SK-N-SH (cell line): ENCODE measurements at regions not wholly inside any gene's neighbourhood (a gene's known extent, or its start where the extent isn't known, plus 50 kb on each side); places are given as distances from the start of the nearest gene placed in this dataset.

ENCODE experiments used
- CTCF ChIA-PET: fragments of 300-600, 350-600 bp; formaldehyde crosslinking; extraction: SDS; loops from one replicate; lab custom pipeline; 2021; lab: Yijun Ruan, JAX
- POLR2A ChIA-PET: fragments of 350-600 bp; sonication (Branson Sonifier 250); formaldehyde crosslinking; extraction: SDS; loops from one replicate; lab custom pipeline; 2020; ENCODE audit warnings: antibody characterized with exemption, inconsistent platforms; lab: Yijun Ruan, JAX
- DNase-seq: peaks from one replicate; pipeline ENCODE4 v3.0.0; 2012
- H2AFZ ChIP-seq: fragments of 200-600 bp; sonication (generic); 2 replicates; pipeline ENCODE4 v1.8.1; 2016; ENCODE audit warnings: antibody characterized with exemption, mild to moderate bottlenecking, low read depth
- H3F3A ChIP-seq: fragments of 200-600 bp; sonication (generic); replicated peaks from 2 replicates; pipeline ENCODE3; 2016; ENCODE audit warnings: antibody characterized with exemption, mild to moderate bottlenecking; ENCODE audit not compliant: insufficient read depth
- H3K27ac ChIP-seq, 2 experiments: fragments of 200-500 bp in 1 of 2; fragments of 200-600 bp in 1 of 2; sonication (Bioruptor generic) in 1 of 2; sonication (generic), shearing (Covaris generic) in 1 of 2; 2 replicates each; pipeline versions ENCODE4 v1.5.1 to v1.6.1; 2014 to 2016; ENCODE audit warnings: low read depth in 2 of 2, inconsistent platforms in 1 of 2, low read length in 1 of 2, mild to moderate bottlenecking in 1 of 2, mixed read lengths in 1 of 2
- H3K27me3 ChIP-seq: fragments of 200-600 bp; sonication (generic), shearing (Covaris generic); 2 replicates; pipeline ENCODE4 v1.6.1; 2016; ENCODE audit warnings: mixed run types; ENCODE audit not compliant: insufficient read depth
- H3K36me3 ChIP-seq, 2 experiments: fragments of 200-500 bp in 1 of 2; fragments of 200-600 bp in 1 of 2; sonication (Bioruptor generic) in 1 of 2; sonication (generic) in 1 of 2; replicated peaks in 1 of 2; 2 replicates each; pipeline versions ENCODE3 to v1.5.1; 2014 to 2016; ENCODE audit warnings: low read length in 1 of 2, mild to moderate bottlenecking in 1 of 2; ENCODE audit not compliant: insufficient read depth in 2 of 2, control insufficient read depth in 1 of 2
- H3K4me1 ChIP-seq, 2 experiments: fragments of 200-500 bp in 1 of 2; fragments of 200-600 bp in 1 of 2; sonication (Bioruptor generic) in 1 of 2; sonication (generic), shearing (Covaris generic) in 1 of 2; 2 replicates each; pipeline versions ENCODE4 v1.5.1 to v1.6.1; 2014 to 2016; ENCODE audit warnings: low read depth in 1 of 2, low read length in 1 of 2, mixed run types in 1 of 2; ENCODE audit not compliant: insufficient read depth in 2 of 2, control insufficient read depth in 1 of 2
- H3K4me2 ChIP-seq: fragments of 200-600 bp; sonication (generic), shearing (Covaris generic); 2 replicates; pipeline ENCODE4 v1.6.1; 2017; ENCODE audit warnings: mixed run types
- H3K4me3 ChIP-seq, 2 experiments: fragments of 200-500 bp in 1 of 2; fragments of 200-600 bp in 1 of 2; sonication (Bioruptor generic) in 1 of 2; sonication (generic), shearing (Covaris generic) in 1 of 2; 2 replicates each; pipeline versions ENCODE4 v1.5.1 to v1.8.1; 2014 to 2016; ENCODE audit warnings: low read depth in 2 of 2, inconsistent platforms in 1 of 2, low read length in 1 of 2, mild to moderate bottlenecking in 1 of 2, mixed read lengths in 1 of 2, moderate library complexity in 1 of 2
- H3K79me2 ChIP-seq: fragments of 200-600 bp; sonication (generic); 2 replicates; pipeline ENCODE4 v1.8.1; 2017; ENCODE audit warnings: mild to moderate bottlenecking; ENCODE audit not compliant: insufficient read depth
- H3K9ac ChIP-seq: fragments of 200-600 bp; sonication (generic); 2 replicates; pipeline ENCODE4 v1.6.1; 2017; ENCODE audit warnings: mixed run types
- H3K9me2 ChIP-seq: fragments of 200-600 bp; sonication (generic); 2 replicates; pipeline ENCODE4 v1.6.1; 2017; ENCODE audit warnings: mixed run types
- H3K9me3 ChIP-seq: fragments of 200-600 bp; sonication (generic); 2 replicates; pipeline ENCODE4 v1.6.1; 2017; ENCODE audit warnings: mixed run types, mild to moderate bottlenecking, moderate library complexity
- H4K20me1 ChIP-seq: fragments of 200-600 bp; sonication (generic); 2 replicates; pipeline ENCODE4 v1.6.1; 2017; ENCODE audit warnings: mild to moderate bottlenecking, mixed run types; ENCODE audit not compliant: insufficient read depth
- CTCF ChIP-seq: fragments of 200-600 bp; sonication (generic); IDR thresholded peaks from 2 replicates; pipeline ENCODE4 v1.6.1; 2017; ENCODE audit warnings: antibody characterized with exemption, mild to moderate bottlenecking, moderate library complexity
- EP300 ChIP-seq, 2 experiments: IDR thresholded peaks; 2 replicates each; pipeline versions ENCODE4 v1.4.0 to v1.6.1; 2012; ENCODE audit warnings: borderline replicate concordance in 1 of 2, low read depth in 1 of 2, low read length in 1 of 2
- EZH2phosphoT487 ChIP-seq: fragments of 200-600 bp; sonication (generic); IDR thresholded peaks from 2 replicates; pipeline ENCODE4 v1.6.1; 2017; ENCODE audit warnings: low read depth, mixed run types, mild to moderate bottlenecking, antibody characterized with exemption, moderate library complexity, borderline replicate concordance
- FOSL2 ChIP-seq: IDR thresholded peaks from 2 replicates; pipeline ENCODE4 v1.4.0; 2012; ENCODE audit warnings: low read depth, mild to moderate bottlenecking, moderate library complexity, borderline replicate concordance
- FOXM1 ChIP-seq: IDR thresholded peaks from 2 replicates; pipeline ENCODE4 v1.4.0; 2012; ENCODE audit warnings: low read depth, mild to moderate bottlenecking
- JUND ChIP-seq: IDR thresholded peaks from 2 replicates; pipeline ENCODE4 v1.4.0; 2012
- MXI1 ChIP-seq: IDR thresholded peaks from 2 replicates; pipeline ENCODE4 v1.6.1; 2012; ENCODE audit warnings: mild to moderate bottlenecking, low read depth, low read length, improper control_type of control experiment
- NFIC ChIP-seq: IDR thresholded peaks from 2 replicates; pipeline ENCODE4 v1.4.0; 2012; ENCODE audit warnings: borderline replicate concordance
- POLR2AphosphoS5 ChIP-seq: IDR thresholded peaks from 2 replicates; pipeline ENCODE4 v1.6.1; 2012; ENCODE audit warnings: low read depth, low read length
- RXRA ChIP-seq: IDR thresholded peaks from 2 replicates; pipeline ENCODE4 v1.4.0; 2012; ENCODE audit warnings: low read depth, mild to moderate bottlenecking, borderline replicate concordance
- SIN3A ChIP-seq: IDR thresholded peaks from 2 replicates; pipeline ENCODE4 v1.6.1; 2012; ENCODE audit warnings: low read depth, mild to moderate bottlenecking, low read length, moderate library complexity, borderline replicate concordance
- TAF1 ChIP-seq: IDR thresholded peaks from 2 replicates; pipeline ENCODE4 v1.6.1; 2012; ENCODE audit warnings: low read depth, mild to moderate bottlenecking, low read length, moderate library complexity, borderline replicate concordance
- TCF12 ChIP-seq: IDR thresholded peaks from 2 replicates; pipeline ENCODE4 v1.4.0; 2012
- WGBS: methylation state at CpG from one replicate; pipeline ENCODE4 v1.1.6; 2017; ENCODE audit warnings: low lambda C conversion rate; 5-methylcytosine and 5-hydroxymethylcytosine counted together
- TF ChIP-seq, protein P1 (sequence below): IDR thresholded peaks from 2 replicates; pipeline ENCODE4 v1.4.0; 2012; ENCODE audit warnings: low read depth, borderline replicate concordance
- TF ChIP-seq, protein P2 (sequence below): fragments of 150-350 bp; IDR thresholded peaks from 2 replicates; pipeline ENCODE4 v1.6.1; 2017; ENCODE audit warnings: antibody characterized with exemption, low read length, low read depth, borderline replicate concordance
- TF ChIP-seq, protein P3 (sequence below): IDR thresholded peaks from 2 replicates; pipeline ENCODE4 v1.6.1; 2012; ENCODE audit warnings: mild to moderate bottlenecking, low read depth, low read length, moderate library complexity

DNA sequence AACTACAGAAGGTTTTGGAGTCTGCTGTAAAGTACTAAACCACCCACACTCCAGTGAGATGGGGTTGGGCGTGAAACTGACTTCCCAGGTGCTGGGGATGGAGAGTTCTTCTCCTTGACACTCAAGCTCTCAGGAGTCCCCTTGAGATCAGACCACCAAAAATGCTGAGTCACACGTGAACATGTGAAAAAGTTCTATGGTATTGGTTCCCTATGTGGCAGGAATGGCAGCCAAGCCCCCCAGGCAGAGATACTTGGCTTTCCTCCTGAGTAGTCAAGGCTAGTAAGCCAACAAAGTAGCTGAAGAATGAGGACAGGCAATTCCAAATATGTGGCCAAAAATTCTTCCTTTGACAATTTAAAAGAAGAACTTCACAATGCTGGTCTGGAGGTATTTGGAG lies 222.0 kb upstream of the ADAMTS3 start:
- CTCF ChIA-PET = no interaction called here

DNA sequence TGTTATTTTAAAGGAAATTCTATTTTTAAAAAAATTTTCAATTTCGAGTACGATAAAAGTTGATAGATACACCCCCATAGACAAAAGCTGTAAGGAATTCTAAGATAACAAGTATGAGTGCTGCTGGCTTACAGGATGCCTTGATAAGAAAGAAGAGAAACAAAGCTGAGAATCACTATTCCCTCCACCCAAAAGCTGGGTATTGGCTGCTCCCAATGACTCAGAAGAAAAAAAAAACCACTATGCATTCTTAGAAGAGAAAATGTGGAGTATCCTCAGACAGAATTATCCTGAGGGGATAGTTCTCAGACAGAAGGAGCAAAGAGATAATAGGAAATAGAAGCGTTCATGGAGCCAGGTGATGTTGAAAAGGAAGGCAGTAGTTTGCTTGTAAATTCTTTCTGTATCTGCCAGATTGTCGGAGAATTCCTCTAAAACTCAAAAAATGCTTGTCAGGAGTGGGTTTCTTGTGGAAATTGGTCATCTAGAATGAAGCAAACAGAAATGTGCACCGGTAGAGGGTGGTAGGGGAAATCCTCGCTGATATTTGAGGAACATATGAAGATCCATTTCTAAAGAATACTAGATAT lies 217.5 kb upstream of the ADAMTS3 start:
- TF ChIP-seq EZH2phosphoT487 (no peak), FOXM1 (no peak), MXI1 (no peak), POLR2AphosphoS5 (no peak), CTCF (no peak), SIN3A (no peak), TAF1 (no peak), TCF12 (no peak), NFIC (no peak)
- TF ChIP-seq, protein P1, sequence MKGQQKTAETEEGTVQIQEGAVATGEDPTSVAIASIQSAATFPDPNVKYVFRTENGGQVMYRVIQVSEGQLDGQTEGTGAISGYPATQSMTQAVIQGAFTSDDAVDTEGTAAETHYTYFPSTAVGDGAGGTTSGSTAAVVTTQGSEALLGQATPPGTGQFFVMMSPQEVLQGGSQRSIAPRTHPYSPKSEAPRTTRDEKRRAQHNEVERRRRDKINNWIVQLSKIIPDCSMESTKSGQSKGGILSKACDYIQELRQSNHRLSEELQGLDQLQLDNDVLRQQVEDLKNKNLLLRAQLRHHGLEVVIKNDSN = no peak
- TF ChIP-seq, protein P2, sequence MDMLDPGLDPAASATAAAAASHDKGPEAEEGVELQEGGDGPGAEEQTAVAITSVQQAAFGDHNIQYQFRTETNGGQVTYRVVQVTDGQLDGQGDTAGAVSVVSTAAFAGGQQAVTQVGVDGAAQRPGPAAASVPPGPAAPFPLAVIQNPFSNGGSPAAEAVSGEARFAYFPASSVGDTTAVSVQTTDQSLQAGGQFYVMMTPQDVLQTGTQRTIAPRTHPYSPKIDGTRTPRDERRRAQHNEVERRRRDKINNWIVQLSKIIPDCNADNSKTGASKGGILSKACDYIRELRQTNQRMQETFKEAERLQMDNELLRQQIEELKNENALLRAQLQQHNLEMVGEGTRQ = no peak
- no peak for DNase-seq
- Histone ChIP-seq H3K9me2 (no peaks in the 10 kb centered on the region), H2AFZ (no peak overlapping the region), H3F3A (no peaks in the 10 kb centered on the region), H3K27me3 (no peaks in the 10 kb centered on the region), H4K20me1 (no peaks in the 10 kb centered on the region), H3K36me3 (no peaks in the 10 kb centered on the region), H3K27ac (no peak overlapping the region), H3K9ac (no peak overlapping the region), H3K4me1 (no peaks in the 10 kb centered on the region), H3K4me2 (no peak overlapping the region), H3K4me3 (no peak overlapping the region), H3K79me2 (no peaks in the 10 kb centered on the region), H3K9me3 (no peaks in the 10 kb centered on the region)
- WGBS = 12% methylated on average over 6 of the region's 6 CpGs
- ChIA-PET CTCF (no interaction called here), POLR2A (no interaction called here)

More for the DNA sequence above, 222.0 kb upstream of the ADAMTS3 start:
- Histone ChIP-seq H3K9me2 (no peaks in the 10 kb centered on the region), H3K36me3 (no peaks in the 10 kb centered on the region), H3K4me1 (no peaks in the 10 kb centered on the region), H3K79me2 (no peaks in the 10 kb centered on the region), H3K9ac (no peak overlapping the region), H3F3A (no peaks in the 10 kb centered on the region), H3K4me3 (no peak overlapping the region), H2AFZ (no peak overlapping the region), H3K4me2 (no peak overlapping the region), H3K9me3 (no peaks in the 10 kb centered on the region), H4K20me1 (no peaks in the 10 kb centered on the region), H3K27ac (no peak overlapping the region), H3K27me3 (no peaks in the 10 kb centered on the region)
- DNase-seq = no peak
- 18% methylated on average over 2 of the region's 2 CpGs for WGBS
- TF ChIP-seq JUND (no peak), FOSL2 (no peak), RXRA (no peak), FOXM1 (no peak), EZH2phosphoT487 (no peak), EP300 (IDR thresholded peaks at IDR 0.05; ENCODE audit: borderline replicate concordance in 1 of 2, low read depth in 1 of 2, low read length in 1 of 2) (no peak)
- TF ChIP-seq, protein P3, sequence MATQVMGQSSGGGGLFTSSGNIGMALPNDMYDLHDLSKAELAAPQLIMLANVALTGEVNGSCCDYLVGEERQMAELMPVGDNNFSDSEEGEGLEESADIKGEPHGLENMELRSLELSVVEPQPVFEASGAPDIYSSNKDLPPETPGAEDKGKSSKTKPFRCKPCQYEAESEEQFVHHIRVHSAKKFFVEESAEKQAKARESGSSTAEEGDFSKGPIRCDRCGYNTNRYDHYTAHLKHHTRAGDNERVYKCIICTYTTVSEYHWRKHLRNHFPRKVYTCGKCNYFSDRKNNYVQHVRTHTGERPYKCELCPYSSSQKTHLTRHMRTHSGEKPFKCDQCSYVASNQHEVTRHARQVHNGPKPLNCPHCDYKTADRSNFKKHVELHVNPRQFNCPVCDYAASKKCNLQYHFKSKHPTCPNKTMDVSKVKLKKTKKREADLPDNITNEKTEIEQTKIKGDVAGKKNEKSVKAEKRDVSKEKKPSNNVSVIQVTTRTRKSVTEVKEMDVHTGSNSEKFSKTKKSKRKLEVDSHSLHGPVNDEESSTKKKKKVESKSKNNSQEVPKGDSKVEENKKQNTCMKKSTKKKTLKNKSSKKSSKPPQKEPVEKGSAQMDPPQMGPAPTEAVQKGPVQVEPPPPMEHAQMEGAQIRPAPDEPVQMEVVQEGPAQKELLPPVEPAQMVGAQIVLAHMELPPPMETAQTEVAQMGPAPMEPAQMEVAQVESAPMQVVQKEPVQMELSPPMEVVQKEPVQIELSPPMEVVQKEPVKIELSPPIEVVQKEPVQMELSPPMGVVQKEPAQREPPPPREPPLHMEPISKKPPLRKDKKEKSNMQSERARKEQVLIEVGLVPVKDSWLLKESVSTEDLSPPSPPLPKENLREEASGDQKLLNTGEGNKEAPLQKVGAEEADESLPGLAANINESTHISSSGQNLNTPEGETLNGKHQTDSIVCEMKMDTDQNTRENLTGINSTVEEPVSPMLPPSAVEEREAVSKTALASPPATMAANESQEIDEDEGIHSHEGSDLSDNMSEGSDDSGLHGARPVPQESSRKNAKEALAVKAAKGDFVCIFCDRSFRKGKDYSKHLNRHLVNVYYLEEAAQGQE = no peak
- POLR2A ChIA-PET = no interaction called here
